ENCODE measurements at regions not wholly inside any gene's neighbourhood (a gene's known extent, or its start where the extent isn't known, plus 50 kb on each side); places are given as distances from the start of the nearest gene placed in this dataset.

GRCh38 chr10:44242826-44243225 is 142.1 kb downstream of the CXCL12 start:
- intact Hi-C loops (cut with DNase I): no loop called here
- Histone ChIP-seq H3K27me3 (no peaks in the 10 kb centered on the region), H3K4me3 (no peak overlapping the region), H3K9me3 (no peaks in the 10 kb centered on the region), H3K27ac (no peak overlapping the region), H3K36me3 (no peaks in the 10 kb centered on the region), H3K4me1 (no peaks in the 10 kb centered on the region)
- DNase-seq: no peak
- TF ChIP-seq, protein P1, sequence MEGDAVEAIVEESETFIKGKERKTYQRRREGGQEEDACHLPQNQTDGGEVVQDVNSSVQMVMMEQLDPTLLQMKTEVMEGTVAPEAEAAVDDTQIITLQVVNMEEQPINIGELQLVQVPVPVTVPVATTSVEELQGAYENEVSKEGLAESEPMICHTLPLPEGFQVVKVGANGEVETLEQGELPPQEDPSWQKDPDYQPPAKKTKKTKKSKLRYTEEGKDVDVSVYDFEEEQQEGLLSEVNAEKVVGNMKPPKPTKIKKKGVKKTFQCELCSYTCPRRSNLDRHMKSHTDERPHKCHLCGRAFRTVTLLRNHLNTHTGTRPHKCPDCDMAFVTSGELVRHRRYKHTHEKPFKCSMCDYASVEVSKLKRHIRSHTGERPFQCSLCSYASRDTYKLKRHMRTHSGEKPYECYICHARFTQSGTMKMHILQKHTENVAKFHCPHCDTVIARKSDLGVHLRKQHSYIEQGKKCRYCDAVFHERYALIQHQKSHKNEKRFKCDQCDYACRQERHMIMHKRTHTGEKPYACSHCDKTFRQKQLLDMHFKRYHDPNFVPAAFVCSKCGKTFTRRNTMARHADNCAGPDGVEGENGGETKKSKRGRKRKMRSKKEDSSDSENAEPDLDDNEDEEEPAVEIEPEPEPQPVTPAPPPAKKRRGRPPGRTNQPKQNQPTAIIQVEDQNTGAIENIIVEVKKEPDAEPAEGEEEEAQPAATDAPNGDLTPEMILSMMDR (IDR thresholded peaks at IDR 0.05): no peak
- no peak for ATAC-seq

DNA sequence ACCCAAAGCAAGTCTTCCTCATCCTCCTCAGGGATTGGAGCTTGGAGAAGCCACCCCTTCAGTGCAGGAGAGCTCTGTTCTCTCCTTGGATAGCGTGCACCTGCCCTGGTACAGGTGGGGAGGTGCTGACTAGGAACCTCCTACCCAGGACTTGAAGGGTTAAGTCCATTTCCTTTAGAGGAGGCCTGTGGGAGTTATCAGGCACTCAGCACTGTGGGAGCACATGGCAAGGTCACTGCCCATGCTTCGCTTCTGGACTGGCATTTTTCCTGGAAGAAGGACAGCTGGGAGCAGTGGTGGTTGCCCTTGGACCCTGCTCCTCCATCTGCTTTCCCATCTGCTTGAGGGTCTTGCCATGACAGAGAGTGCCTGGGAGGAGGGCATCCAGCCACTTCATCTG is 142.8 kb downstream of the CXCL12 start:
- intact Hi-C loops (cut with DNase I): no loop called here
- TF ChIP-seq, protein P1 (IDR thresholded peaks at IDR 0.05): no peak
- Histone ChIP-seq H3K4me1 (no peaks in the 10 kb centered on the region), H3K27ac (no peak overlapping the region), H3K9me3 (no peaks in the 10 kb centered on the region), H3K36me3 (no peaks in the 10 kb centered on the region), H3K27me3 (no peaks in the 10 kb centered on the region), H3K4me3 (no peak overlapping the region)
- ATAC-seq: no peak
- no peak for DNase-seq

GRCh38 chr10:44240584-44241205 is 144.2 kb downstream of the CXCL12 start:
- intact Hi-C loops (cut with DNase I): no loop called here
- Histone ChIP-seq H3K9me3 (no peaks in the 10 kb centered on the region), H3K27me3 (no peaks in the 10 kb centered on the region), H3K4me3 (no peak overlapping the region), H3K4me1 (no peaks in the 10 kb centered on the region), H3K36me3 (no peaks in the 10 kb centered on the region), H3K27ac (no peak overlapping the region)
- no peak for ATAC-seq
- TF ChIP-seq, protein P1 (IDR thresholded peaks at IDR 0.05): no peak
- no peak for DNase-seq

DNA sequence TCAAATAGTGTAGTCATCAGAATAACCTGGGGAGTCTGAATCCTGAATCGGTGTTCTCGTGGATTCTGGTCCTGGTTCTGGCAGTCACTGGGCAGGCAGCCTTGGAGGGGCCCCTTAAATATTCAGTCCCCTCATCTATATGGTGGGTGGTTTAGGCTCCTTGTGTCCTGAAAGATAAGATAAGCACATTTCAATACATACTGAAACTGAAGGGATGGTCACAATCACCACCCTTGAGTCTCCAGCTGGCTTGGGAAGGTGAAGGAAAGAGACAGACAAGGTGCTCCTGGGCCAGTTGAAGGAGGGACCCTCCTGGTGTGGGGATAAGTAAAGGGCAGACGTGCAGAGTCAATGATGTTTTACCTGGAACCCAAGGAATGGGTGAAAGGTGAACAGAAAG is 146.7 kb downstream of the CXCL12 start:
- TF ChIP-seq, protein P1 (IDR thresholded peaks at IDR 0.05): no peak
- no peaks in the 10 kb centered on the region for H3K36me3 ChIP-seq
- no peaks in the 10 kb centered on the region for H3K9me3 ChIP-seq
- no peak for ATAC-seq
- DNase-seq: no peak
- intact Hi-C loops (cut with DNase I): no loop called here
- no peaks in the 10 kb centered on the region for H3K27me3 ChIP-seq
- H3K27ac ChIP-seq: no peak overlapping the region
- H3K4me1 ChIP-seq: no peaks in the 10 kb centered on the region
- H3K4me3 ChIP-seq: no peak overlapping the region

DNA sequence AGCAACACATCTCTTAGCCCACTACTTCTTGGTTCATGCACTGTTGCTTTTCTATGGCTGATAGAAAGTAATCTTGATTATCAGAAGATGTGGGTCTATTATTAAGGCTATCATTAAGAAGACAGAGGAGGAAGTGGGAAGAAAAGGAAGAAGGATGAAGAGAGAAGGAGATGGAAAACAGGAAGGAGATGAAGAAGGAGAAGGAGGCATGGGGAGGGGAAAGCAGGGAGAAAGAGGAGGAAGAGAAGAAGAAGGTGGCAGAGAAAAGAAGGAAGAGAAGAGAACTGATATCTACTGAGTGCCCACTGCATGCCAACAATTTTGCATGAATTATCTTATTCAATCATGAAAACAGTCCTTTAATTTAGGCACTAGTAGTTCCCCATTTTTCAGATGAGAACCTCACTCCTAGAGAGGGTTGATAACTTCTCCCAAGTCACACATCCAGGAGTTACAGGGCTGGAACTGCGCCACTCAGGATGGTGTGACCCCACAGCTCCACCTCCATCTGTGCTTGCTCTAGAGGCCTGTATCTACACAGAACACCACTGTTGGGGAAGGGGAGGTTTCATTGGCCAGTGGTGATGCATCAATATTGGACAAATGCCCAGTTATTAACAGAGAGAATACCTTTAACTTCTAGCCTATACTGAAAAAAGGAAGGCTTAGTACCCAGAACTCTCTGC is 147.4 kb downstream of the CXCL12 start:
- Histone ChIP-seq H3K27ac (no peak overlapping the region), H3K9me3 (no peaks in the 10 kb centered on the region), H3K4me1 (no peaks in the 10 kb centered on the region), H3K4me3 (no peak overlapping the region), H3K27me3 (no peaks in the 10 kb centered on the region), H3K36me3 (no peaks in the 10 kb centered on the region)
- TF ChIP-seq, protein P1 (IDR thresholded peaks at IDR 0.05): no peak
- ATAC-seq: no peak
- no peak for DNase-seq
- intact Hi-C loops (cut with DNase I): no loop called here
